NCI-H1417 treated with DMSO at 0.1 percent for 48 hours (cell line): ENCODE measurements at regions not wholly inside any gene's neighbourhood (a gene's known extent, or its start where the extent isn't known, plus 50 kb on each side); places are given as distances from the start of the nearest gene placed in this dataset.

ENCODE experiments used
- DNase-seq: peaks from one replicate; lab custom pipeline; 2025; lab: John Stamatoyannopoulos, UW

GRCh38 chr2:59449274-59449673, 1104.2 kb downstream of the BCL11A start:
- DNase-seq = no peak

- DNase-seq = no peak
These were observed 1113.0 kb downstream of the BCL11A start for GRCh38 chr2:59440491-59440890.

GRCh38 chr2:59435635-59436034, 1117.8 kb downstream of the BCL11A start:
- no peak for DNase-seq

GRCh38 chr2:59428940-59429339, 1124.5 kb downstream of the BCL11A start:
- no peak for DNase-seq

- no peak for DNase-seq
These were observed 1125.5 kb downstream of the BCL11A start for GRCh38 chr2:59427980-59428379.

GRCh38 chr2:59425247-59425646, 1128.2 kb downstream of the BCL11A start:
- DNase-seq = no peak

GRCh38 chr2:59413751-59414570, 1139.5 kb downstream of the BCL11A start:
- DNase-seq = no peak

GRCh38 chr2:59399126-59399525, 1154.3 kb downstream of the BCL11A start:
- no peak for DNase-seq

- no peak for DNase-seq
These were observed 1155.4 kb downstream of the BCL11A start for GRCh38 chr2:59398081-59398480.

- DNase-seq = no peak
These were observed 1154.0 kb upstream of the FANCL start for GRCh38 chr2:59395119-59395518.

GRCh38 chr2:59391896-59392295, 1150.8 kb upstream of the FANCL start:
- DNase-seq = no peak

GRCh38 chr2:59390581-59390980, 1149.5 kb upstream of the FANCL start:
- no peak for DNase-seq

- no peak for DNase-seq
These were observed 1148.1 kb upstream of the FANCL start for GRCh38 chr2:59389240-59389639.

- no peak for DNase-seq
These were observed 1144.8 kb upstream of the FANCL start for GRCh38 chr2:59385971-59386370.

- DNase-seq = peak; percentile 72
These were observed 1142.3 kb upstream of the FANCL start for GRCh38 chr2:59383473-59383872.

- no peak for DNase-seq
These were observed 1137.0 kb upstream of the FANCL start for GRCh38 chr2:59378127-59378526.

GRCh38 chr2:59366288-59366687, 1125.2 kb upstream of the FANCL start:
- DNase-seq = no peak

GRCh38 chr2:59354498-59354897, 1113.4 kb upstream of the FANCL start:
- DNase-seq = no peak

GRCh38 chr2:59353306-59353921, 1112.3 kb upstream of the FANCL start:
- no peak for DNase-seq

- no peak for DNase-seq
These were observed 1101.0 kb upstream of the FANCL start for GRCh38 chr2:59342166-59342565.

GRCh38 chr2:59339837-59340207, 1098.7 kb upstream of the FANCL start:
- no peak for DNase-seq

GRCh38 chr2:59339121-59339836, 1098.2 kb upstream of the FANCL start:
- peak; percentile 26 for DNase-seq

GRCh38 chr2:59333007-59333406, 1091.9 kb upstream of the FANCL start:
- no peak for DNase-seq
